KMS-11 (cell line): ENCODE measurements at regions not wholly inside any gene's neighbourhood (a gene's known extent, or its start where the extent isn't known, plus 50 kb on each side); places are given as distances from the start of the nearest gene placed in this dataset.
"Not testable (repeated sequence)": the region's sequence is repeated elsewhere in the genome, so short reads cannot be mapped to it uniquely, and the experiment has no call there.

Experiments
- H2AFZ ChIP-seq: fragments of 200-600 bp; sonication (generic); 2 replicates; pipeline ENCODE4 v1.6.1; 2016; ENCODE audit warnings: antibody characterized with exemption, mixed run types, low read depth
- H3K27ac ChIP-seq: fragments of 200-600 bp; sonication (generic); 2 replicates; pipeline ENCODE4 v1.6.1; 2016; ENCODE audit warnings: mild to moderate bottlenecking, mixed run types
- H3K27me3 ChIP-seq: fragments of 200-600 bp; sonication (generic); 2 replicates; pipeline ENCODE4 v1.6.1; 2017; ENCODE audit warnings: mild to moderate bottlenecking, low read depth, mixed run types, moderate library complexity; ENCODE audit not compliant: insufficient read depth
- H3K36me3 ChIP-seq: fragments of 200-600 bp; sonication (generic); 2 replicates; pipeline ENCODE4 v1.6.1; 2017; ENCODE audit warnings: mild to moderate bottlenecking, mixed run types; ENCODE audit not compliant: insufficient read depth
- H3K4me1 ChIP-seq: fragments of 200-600 bp; sonication (generic); 2 replicates; pipeline ENCODE4 v1.6.1; 2016; ENCODE audit warnings: mild to moderate bottlenecking, low read depth, mixed run types; ENCODE audit not compliant: poor library complexity, severe bottlenecking
- H3K4me2 ChIP-seq: fragments of 200-600 bp; sonication (generic); 2 replicates; pipeline ENCODE4 v1.7.0; 2016; ENCODE audit warnings: mild to moderate bottlenecking, mixed run types
- H3K4me3 ChIP-seq: fragments of 200-600 bp; sonication (generic); IDR thresholded peaks from 2 replicates; pipeline ENCODE4 v1.6.1; 2017; ENCODE audit warnings: low read depth, low read length, mixed read lengths; ENCODE audit not compliant: insufficient read depth
- H3K79me2 ChIP-seq: fragments of 200-600 bp; sonication (generic); 2 replicates; pipeline ENCODE4 v1.6.1; 2016; ENCODE audit warnings: low read depth, mixed run types; ENCODE audit not compliant: insufficient read depth
- H3K9ac ChIP-seq: fragments of 200-600 bp; sonication (generic); 2 replicates; pipeline ENCODE4 v1.6.1; 2016; ENCODE audit warnings: mild to moderate bottlenecking, mixed run types
- H4K20me1 ChIP-seq: fragments of 200-600 bp; sonication (generic); 2 replicates; pipeline ENCODE4 v1.6.1; 2016; ENCODE audit warnings: mild to moderate bottlenecking, mixed run types; ENCODE audit not compliant: insufficient read depth
- TF ChIP-seq, protein P1 (sequence below): fragments of 200-600 bp; sonication (generic); conservative IDR thresholded peaks from 2 replicates; pipeline ENCODE4 v1.6.1; 2017; ENCODE audit warnings: low read depth, mild to moderate bottlenecking, antibody characterized with exemption, low read length, moderate library complexity, mixed read lengths

DNA sequence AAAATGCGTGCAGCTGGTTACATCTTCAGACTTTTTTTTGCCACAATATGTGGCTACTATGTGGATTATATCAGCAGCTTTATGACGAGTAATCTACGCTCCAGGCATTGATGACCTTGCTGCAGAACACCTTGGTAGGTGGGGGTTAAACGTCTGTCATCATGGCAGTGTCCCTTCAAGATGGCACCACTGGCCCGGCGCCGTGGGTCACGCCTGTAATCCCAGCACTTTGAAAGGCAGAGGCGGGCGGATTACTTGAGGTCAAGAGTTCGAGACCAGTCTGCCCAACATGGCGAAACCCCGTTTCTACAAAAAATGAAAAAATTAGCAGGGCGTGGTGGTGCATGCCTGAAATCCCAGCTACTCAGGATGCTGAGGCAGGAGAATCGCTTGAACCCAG, 177.5 kb downstream of the AEBP2 start:
- Histone ChIP-seq H3K4me3 (no peak overlapping the region), H2AFZ (no peak overlapping the region), H3K4me1 (no peaks in the 10 kb centered on the region), H3K4me2 (no peak overlapping the region), H3K9ac (no peak overlapping the region), H3K79me2 (no peaks in the 10 kb centered on the region), H3K27me3 (no peaks in the 10 kb centered on the region), H4K20me1 (no peaks in the 10 kb centered on the region), H3K27ac (no peak overlapping the region), H3K36me3 (no peaks in the 10 kb centered on the region)
- TF ChIP-seq, protein P1, sequence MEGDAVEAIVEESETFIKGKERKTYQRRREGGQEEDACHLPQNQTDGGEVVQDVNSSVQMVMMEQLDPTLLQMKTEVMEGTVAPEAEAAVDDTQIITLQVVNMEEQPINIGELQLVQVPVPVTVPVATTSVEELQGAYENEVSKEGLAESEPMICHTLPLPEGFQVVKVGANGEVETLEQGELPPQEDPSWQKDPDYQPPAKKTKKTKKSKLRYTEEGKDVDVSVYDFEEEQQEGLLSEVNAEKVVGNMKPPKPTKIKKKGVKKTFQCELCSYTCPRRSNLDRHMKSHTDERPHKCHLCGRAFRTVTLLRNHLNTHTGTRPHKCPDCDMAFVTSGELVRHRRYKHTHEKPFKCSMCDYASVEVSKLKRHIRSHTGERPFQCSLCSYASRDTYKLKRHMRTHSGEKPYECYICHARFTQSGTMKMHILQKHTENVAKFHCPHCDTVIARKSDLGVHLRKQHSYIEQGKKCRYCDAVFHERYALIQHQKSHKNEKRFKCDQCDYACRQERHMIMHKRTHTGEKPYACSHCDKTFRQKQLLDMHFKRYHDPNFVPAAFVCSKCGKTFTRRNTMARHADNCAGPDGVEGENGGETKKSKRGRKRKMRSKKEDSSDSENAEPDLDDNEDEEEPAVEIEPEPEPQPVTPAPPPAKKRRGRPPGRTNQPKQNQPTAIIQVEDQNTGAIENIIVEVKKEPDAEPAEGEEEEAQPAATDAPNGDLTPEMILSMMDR = no peak

DNA sequence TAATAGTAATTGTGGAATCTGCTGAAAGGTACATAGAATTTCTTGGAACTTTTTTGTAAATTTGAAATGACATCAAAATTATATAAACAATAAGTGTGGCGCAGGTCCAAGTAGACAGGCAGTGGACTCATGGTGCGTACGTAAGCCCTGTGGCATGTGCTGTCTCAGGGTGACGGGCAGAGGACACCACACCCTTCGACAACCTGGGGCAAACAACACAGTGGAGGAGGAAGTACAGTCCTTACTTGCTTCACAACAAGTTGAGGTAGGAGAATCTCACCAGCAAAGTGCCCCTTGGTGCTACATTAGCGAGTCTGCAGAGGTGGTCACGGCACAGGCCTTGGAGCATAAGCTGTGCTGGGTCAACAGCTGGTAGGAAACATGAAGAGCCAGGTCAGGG, 180.9 kb downstream of the AEBP2 start:
- no peak overlapping the region for H2AFZ ChIP-seq
- H3K4me2 ChIP-seq = no peak overlapping the region

DNA sequence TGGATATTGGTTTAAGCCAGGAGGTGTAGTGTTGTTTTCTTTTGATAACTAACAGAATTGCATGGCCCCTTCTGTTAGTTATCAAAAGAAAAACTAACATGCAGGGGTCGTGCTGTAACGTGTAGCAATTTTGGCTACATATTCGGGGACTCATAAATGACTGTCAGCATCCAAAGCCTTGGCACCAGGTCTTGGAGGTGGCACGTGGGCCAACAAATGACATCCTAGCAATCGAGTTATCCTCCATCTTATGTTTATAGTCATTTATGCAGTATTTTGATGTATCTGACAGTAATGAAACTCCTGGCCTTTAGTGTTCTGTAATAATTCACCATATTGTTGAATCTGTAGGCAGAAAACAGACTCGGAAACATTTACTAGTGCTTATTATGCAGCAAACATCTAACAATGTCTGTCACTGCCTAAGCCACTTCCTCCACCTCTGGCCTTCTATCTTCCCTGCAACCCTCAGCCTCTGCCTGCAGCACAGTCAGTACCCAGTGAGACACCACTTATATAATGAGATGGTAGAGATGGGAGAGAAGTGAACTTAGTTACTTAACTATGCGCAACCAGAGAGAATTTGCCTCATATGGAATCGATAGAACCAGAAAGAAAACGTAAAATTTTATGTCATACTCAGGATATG, 184.6 kb downstream of the AEBP2 start:
- H3K27ac ChIP-seq = no peak overlapping the region
- no peaks in the 10 kb centered on the region for H3K36me3 ChIP-seq
- H3K4me1 ChIP-seq = no peaks in the 10 kb centered on the region
- no peak overlapping the region for H3K4me2 ChIP-seq
- no peaks in the 10 kb centered on the region for H4K20me1 ChIP-seq
- no peak overlapping the region for H3K4me3 ChIP-seq
- no peak overlapping the region for H2AFZ ChIP-seq
- TF ChIP-seq, protein P1 = no peak
- no peaks in the 10 kb centered on the region for H3K79me2 ChIP-seq
- H3K9ac ChIP-seq = no peak overlapping the region
- no peaks in the 10 kb centered on the region for H3K27me3 ChIP-seq

More for the DNA sequence above, 180.9 kb downstream of the AEBP2 start:
- Histone ChIP-seq H3K9ac (no peak overlapping the region), H3K27me3 (no peaks in the 10 kb centered on the region), H3K27ac (no peak overlapping the region), H4K20me1 (no peaks in the 10 kb centered on the region), H3K36me3 (no peaks in the 10 kb centered on the region), H3K79me2 (no peaks in the 10 kb centered on the region), H3K4me3 (no peak overlapping the region), H3K4me1 (no peaks in the 10 kb centered on the region)
- TF ChIP-seq, protein P1 = no peak

GRCh38 chr12:19624491-19624890, 185.2 kb downstream of the AEBP2 start:
- Histone ChIP-seq H3K4me2 (no peak overlapping the region), H3K27me3 (no peaks in the 10 kb centered on the region), H3K4me3 (no peak overlapping the region), H3K9ac (no peak overlapping the region), H3K36me3 (no peaks in the 10 kb centered on the region), H3K4me1 (no peaks in the 10 kb centered on the region), H3K79me2 (no peaks in the 10 kb centered on the region), H2AFZ (no peak overlapping the region), H3K27ac (no peak overlapping the region), H4K20me1 (no peaks in the 10 kb centered on the region)
- TF ChIP-seq, protein P1 = no peak

- H3K9ac ChIP-seq, H3K79me2 ChIP-seq, H3K36me3 ChIP-seq, H4K20me1 ChIP-seq, H2AFZ ChIP-seq, H3K27me3 ChIP-seq, H3K27ac ChIP-seq, H3K4me3 ChIP-seq, H3K4me2 ChIP-seq, H3K4me1 ChIP-seq: not testable (repeated sequence)
Observed at GRCh38 chr12:19625551-19625950, 186.3 kb downstream of the AEBP2 start.
